Head of caudate nucleus (tissue), 42 donors: ENCODE measurements at regions not wholly inside any gene's neighbourhood (a gene's known extent, or its start where the extent isn't known, plus 50 kb on each side); places are given as distances from the start of the nearest gene placed in this dataset.

ENCODE experiments used
- DNase-seq, 42 donors: peaks; one replicate each; pipeline versions ENCODE4 v3.0.0 to v3.0.0-alpha.2; 2020 to 2021; ENCODE audit warnings: mixed read lengths in 7 of 42
- intact Hi-C: fragments of 100-400 bp; cut with DNase I; formaldehyde crosslinking; loops from one replicate; pipeline ENCODE4 v1.15.0; 2022

GRCh38 chr16:85289760-85290625, 177.7 kb upstream of the CIBAR2 start:
- intact Hi-C loops = no loop called here
- DNase-seq = no peak

- no peak for DNase-seq
- intact Hi-C loops = no loop called here
Measured at GRCh38 chr16:85290626-85291301, 178.5 kb upstream of the CIBAR2 start.

- intact Hi-C loops = no loop called here
- DNase-seq = peak; percentile 61 to 89 (median 74)
Measured at GRCh38 chr16:85291302-85292148, 179.3 kb upstream of the CIBAR2 start.

- no peak for DNase-seq
- intact Hi-C loops = no loop called here
Measured at GRCh38 chr16:85293458-85293857, 181.2 kb upstream of the CIBAR2 start.

- no peak for DNase-seq
- intact Hi-C loops = no loop called here
Measured at GRCh38 chr16:85293904-85294642, 181.8 kb upstream of the CIBAR2 start.

- intact Hi-C loops = no loop called here
- DNase-seq = no peak
Measured at GRCh38 chr16:85294810-85295508, 182.7 kb upstream of the CIBAR2 start.

GRCh38 chr16:85296859-85297660, 184.8 kb upstream of the CIBAR2 start:
- intact Hi-C loops = no loop called here
- DNase-seq = peak in 39 of 42 donors; percentile 24 to 88 (median 71)

GRCh38 chr16:85297881-85298280, 185.6 kb upstream of the CIBAR2 start:
- intact Hi-C loops = no loop called here
- no peak for DNase-seq

- intact Hi-C loops = no loop called here
- DNase-seq = no peak
Measured at GRCh38 chr16:85300406-85300968, 188.2 kb upstream of the CIBAR2 start.

GRCh38 chr16:85301231-85301630, 189.0 kb upstream of the CIBAR2 start:
- DNase-seq = no peak
- intact Hi-C loops = no loop called here

- no peak for DNase-seq
- intact Hi-C loops = no loop called here
Measured at GRCh38 chr16:85302018-85302847, 190.0 kb upstream of the CIBAR2 start.

GRCh38 chr16:85302848-85303353, 190.6 kb upstream of the CIBAR2 start:
- no peak for DNase-seq
- intact Hi-C loops = no loop called here

GRCh38 chr16:85303354-85303883, 191.1 kb upstream of the CIBAR2 start:
- intact Hi-C loops = no loop called here
- DNase-seq = peak; percentile 39 to 85 (median 66)

GRCh38 chr16:85304337-85304736, 192.1 kb upstream of the CIBAR2 start:
- intact Hi-C loops = no loop called here
- no peak for DNase-seq

GRCh38 chr16:85306071-85306792, 194.0 kb upstream of the CIBAR2 start:
- intact Hi-C loops = no loop called here

More at GRCh38 chr16:85306071-85306792, 194.0 kb upstream of the CIBAR2 start:
- peak in 36 of 42 donors; percentile 41 to 84 (median 61) for DNase-seq
